Sigmoid colon (tissue), 4 donors: ENCODE measurements at regions not wholly inside any gene's neighbourhood (a gene's known extent, or its start where the extent isn't known, plus 50 kb on each side); places are given as distances from the start of the nearest gene placed in this dataset.
"Not testable (repeated sequence)": the region's sequence is repeated elsewhere in the genome, so short reads cannot be mapped to it uniquely, and the experiment has no call there.

Source experiments
- CTCF ChIP-seq, 4 experiments: fragments of 450-650 bp in 3 of 4; fragments of 200-600 bp in 1 of 4; IDR thresholded peaks; one replicate each; pipeline ENCODE4 v1.5.1; 2016 to 2019; ENCODE audit warnings: antibody characterized with exemption in 4 of 4, mild to moderate bottlenecking in 3 of 4, moderate library complexity in 2 of 4
- EP300 ChIP-seq, 4 donors: sonication (generic); formaldehyde crosslinking; IDR thresholded peaks; one replicate each; pipeline ENCODE4 v1.6.1; 2017; ENCODE audit warnings: antibody characterized with exemption in 4 of 4
- POLR2A ChIP-seq, 2 donors: fragments of 450-650 bp; IDR thresholded peaks; one replicate each; pipeline ENCODE4 v1.6.1; 2016; ENCODE audit warnings: antibody characterized with exemption in 2 of 2, mild to moderate bottlenecking in 2 of 2, moderate library complexity in 2 of 2
- POLR2AphosphoS5 ChIP-seq, 4 donors: sonication (generic); formaldehyde crosslinking; IDR thresholded peaks; one replicate each; pipeline ENCODE4 v1.6.1; 2017; ENCODE audit warnings: antibody characterized with exemption in 4 of 4

DNA sequence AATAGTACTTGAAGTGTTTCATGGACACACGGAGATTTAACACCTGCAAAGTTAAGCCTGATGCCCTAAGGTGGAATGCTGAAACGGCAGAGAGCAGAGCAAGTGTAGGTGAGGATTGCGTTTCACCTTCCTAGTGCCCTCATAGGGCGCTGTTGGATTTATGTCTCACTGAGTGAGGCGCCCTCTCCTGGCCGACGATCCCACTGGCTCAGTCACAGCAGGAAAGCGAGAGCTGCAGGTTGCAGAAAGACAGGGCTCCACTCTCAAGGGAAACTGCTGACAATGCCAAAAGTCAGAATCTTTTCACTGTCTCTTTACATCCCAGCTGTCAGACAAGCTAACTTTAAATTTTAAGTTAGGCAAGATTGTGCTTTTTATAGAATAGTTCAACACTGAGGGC, 127.6 kb downstream of the POTEC start:
- TF ChIP-seq CTCF (IDR thresholded peaks at IDR 0.05) = peak in 1 of 4 experiments; percentile 34
- TF ChIP-seq POLR2A, EP300, POLR2AphosphoS5 (IDR thresholded peaks at IDR 0.05): not testable (repeated sequence)
